ENCODE measurements at regions not wholly inside any gene's neighbourhood (a gene's known extent, or its start where the extent isn't known, plus 50 kb on each side); places are given as distances from the start of the nearest gene placed in this dataset.

DNA sequence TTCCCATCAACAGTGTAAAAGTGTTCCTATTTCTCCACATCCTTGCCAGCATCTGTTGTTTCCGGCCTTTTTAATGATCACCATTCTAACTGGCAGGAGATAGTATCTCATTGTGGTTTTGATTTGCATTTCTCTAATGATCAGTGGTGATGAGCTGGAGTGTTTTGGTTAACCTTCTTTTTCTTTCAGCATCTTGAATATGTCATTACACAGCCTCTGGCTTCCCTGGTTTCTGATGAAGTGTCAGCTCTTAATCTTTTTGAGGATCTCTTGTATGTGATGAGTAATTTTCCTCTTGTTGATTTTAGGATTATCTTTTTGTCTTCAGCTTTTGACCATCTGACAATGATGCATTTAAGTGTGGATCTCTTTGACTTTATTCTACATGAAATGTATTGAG is 133.2 kb upstream of the GRIK3 start (continued):
- TF ChIP-seq RCOR1 (IDR thresholded peaks at IDR 0.05; ENCODE audit: low read length), result no peak
- TF ChIP-seq, protein P1, sequence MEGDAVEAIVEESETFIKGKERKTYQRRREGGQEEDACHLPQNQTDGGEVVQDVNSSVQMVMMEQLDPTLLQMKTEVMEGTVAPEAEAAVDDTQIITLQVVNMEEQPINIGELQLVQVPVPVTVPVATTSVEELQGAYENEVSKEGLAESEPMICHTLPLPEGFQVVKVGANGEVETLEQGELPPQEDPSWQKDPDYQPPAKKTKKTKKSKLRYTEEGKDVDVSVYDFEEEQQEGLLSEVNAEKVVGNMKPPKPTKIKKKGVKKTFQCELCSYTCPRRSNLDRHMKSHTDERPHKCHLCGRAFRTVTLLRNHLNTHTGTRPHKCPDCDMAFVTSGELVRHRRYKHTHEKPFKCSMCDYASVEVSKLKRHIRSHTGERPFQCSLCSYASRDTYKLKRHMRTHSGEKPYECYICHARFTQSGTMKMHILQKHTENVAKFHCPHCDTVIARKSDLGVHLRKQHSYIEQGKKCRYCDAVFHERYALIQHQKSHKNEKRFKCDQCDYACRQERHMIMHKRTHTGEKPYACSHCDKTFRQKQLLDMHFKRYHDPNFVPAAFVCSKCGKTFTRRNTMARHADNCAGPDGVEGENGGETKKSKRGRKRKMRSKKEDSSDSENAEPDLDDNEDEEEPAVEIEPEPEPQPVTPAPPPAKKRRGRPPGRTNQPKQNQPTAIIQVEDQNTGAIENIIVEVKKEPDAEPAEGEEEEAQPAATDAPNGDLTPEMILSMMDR (IDR thresholded peaks at IDR 0.05), result no peak

DNA sequence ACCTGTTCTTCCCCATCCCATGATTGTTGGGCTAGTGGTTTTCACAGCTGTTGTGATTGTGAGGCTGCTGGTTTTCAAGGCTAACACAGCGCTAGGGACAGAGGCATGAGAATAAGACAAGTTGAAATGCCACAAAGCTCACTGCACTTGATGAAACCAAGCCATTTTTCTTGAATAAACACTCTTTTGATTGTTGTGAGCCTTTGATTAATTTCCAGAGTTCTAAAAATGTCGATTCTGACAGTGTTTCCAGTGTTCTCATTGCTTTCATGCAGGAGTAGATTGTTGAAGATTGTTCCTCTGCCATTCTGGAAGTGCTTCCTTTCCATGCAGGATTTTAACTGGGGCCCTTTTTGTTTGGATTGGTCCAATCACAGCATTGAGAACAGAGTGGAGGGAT is 134.9 kb upstream of the GRIK3 start:
- Histone ChIP-seq H3K4me1 (ENCODE audit: control insufficient read depth in 1 of 2, insufficient read depth in 2 of 2, low read depth in 1 of 2, low read length in 1 of 2) (no peaks in the 10 kb centered on the region), H3K27me3 (ENCODE audit: insufficient read depth) (no peaks in the 10 kb centered on the region), H3F3A (replicated peaks; ENCODE audit: insufficient read depth) (no peaks in the 10 kb centered on the region), H4K20me1 (ENCODE audit: insufficient read depth) (no peaks in the 10 kb centered on the region), H2AFZ (ENCODE audit: low read depth) (no peak overlapping the region), H3K9me2 (no peaks in the 10 kb centered on the region), H3K27ac (ENCODE audit: low read depth in 2 of 2, low read length in 1 of 2) (no peak overlapping the region), H3K4me3 (ENCODE audit: low read depth in 2 of 2, low read length in 1 of 2) (no peak overlapping the region), H3K4me2 (no peak overlapping the region), H3K9ac (no peak overlapping the region), H3K79me2 (ENCODE audit: insufficient read depth) (no peaks in the 10 kb centered on the region), H3K36me3 (replicated peaks in 1 of 2; ENCODE audit: control insufficient read depth in 1 of 2, insufficient read depth in 2 of 2, low read length in 1 of 2) (no peaks in the 10 kb centered on the region), H3K9me3 (0 out of 2 replicates have a peak, but pooled peaks cover 5% of the 10 kb centered on the region)
- ChIA-PET CTCF (no interaction called here), POLR2A (no interaction called here)
- DNase-seq, result no peak
- WGBS (ENCODE audit: low lambda C conversion rate), result 24% methylated on average over 2 of the region's 2 CpGs
- TF ChIP-seq, protein P2, sequence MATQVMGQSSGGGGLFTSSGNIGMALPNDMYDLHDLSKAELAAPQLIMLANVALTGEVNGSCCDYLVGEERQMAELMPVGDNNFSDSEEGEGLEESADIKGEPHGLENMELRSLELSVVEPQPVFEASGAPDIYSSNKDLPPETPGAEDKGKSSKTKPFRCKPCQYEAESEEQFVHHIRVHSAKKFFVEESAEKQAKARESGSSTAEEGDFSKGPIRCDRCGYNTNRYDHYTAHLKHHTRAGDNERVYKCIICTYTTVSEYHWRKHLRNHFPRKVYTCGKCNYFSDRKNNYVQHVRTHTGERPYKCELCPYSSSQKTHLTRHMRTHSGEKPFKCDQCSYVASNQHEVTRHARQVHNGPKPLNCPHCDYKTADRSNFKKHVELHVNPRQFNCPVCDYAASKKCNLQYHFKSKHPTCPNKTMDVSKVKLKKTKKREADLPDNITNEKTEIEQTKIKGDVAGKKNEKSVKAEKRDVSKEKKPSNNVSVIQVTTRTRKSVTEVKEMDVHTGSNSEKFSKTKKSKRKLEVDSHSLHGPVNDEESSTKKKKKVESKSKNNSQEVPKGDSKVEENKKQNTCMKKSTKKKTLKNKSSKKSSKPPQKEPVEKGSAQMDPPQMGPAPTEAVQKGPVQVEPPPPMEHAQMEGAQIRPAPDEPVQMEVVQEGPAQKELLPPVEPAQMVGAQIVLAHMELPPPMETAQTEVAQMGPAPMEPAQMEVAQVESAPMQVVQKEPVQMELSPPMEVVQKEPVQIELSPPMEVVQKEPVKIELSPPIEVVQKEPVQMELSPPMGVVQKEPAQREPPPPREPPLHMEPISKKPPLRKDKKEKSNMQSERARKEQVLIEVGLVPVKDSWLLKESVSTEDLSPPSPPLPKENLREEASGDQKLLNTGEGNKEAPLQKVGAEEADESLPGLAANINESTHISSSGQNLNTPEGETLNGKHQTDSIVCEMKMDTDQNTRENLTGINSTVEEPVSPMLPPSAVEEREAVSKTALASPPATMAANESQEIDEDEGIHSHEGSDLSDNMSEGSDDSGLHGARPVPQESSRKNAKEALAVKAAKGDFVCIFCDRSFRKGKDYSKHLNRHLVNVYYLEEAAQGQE (IDR thresholded peaks at IDR 0.05; ENCODE audit: low read depth, low read length), result no peak

DNA sequence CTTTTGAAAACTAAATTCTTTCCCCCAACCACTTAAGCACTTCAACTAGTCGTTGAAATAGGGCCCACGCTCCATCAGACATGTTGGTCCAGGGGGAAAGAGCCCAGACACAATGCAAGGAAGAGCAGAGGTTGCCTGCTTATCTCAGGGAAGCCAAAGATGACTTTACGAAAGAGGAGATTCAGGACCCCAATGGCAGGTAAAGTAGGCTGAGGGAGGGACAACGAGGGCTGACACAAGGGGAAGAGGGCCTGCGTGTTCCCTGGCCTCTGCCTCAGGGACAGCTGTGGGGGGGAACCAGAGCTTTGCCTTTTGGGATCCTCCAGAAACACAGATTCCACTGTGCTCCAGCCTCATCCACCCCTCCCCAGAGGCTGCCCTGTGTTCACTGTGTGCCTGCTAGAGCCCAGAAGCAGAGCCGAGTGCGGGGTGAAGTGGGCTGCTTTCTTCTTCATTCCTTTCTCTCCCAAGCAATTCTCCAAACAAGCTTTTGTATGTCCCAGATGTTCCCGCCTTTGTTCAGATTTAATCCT is 135.5 kb upstream of the GRIK3 start:
- Histone ChIP-seq H3K4me2 (no peak overlapping the region), H3K4me3 (ENCODE audit: low read depth in 2 of 2, low read length in 1 of 2) (no peak overlapping the region), H3F3A (replicated peaks; ENCODE audit: insufficient read depth) (no peaks in the 10 kb centered on the region), H4K20me1 (ENCODE audit: insufficient read depth) (no peaks in the 10 kb centered on the region), H3K4me1 (ENCODE audit: control insufficient read depth in 1 of 2, insufficient read depth in 2 of 2, low read depth in 1 of 2, low read length in 1 of 2) (no peaks in the 10 kb centered on the region), H3K9me2 (no peaks in the 10 kb centered on the region), H3K79me2 (ENCODE audit: insufficient read depth) (no peaks in the 10 kb centered on the region), H3K9ac (no peak overlapping the region), H3K36me3 (replicated peaks in 1 of 2; ENCODE audit: control insufficient read depth in 1 of 2, insufficient read depth in 2 of 2, low read length in 1 of 2) (no peaks in the 10 kb centered on the region), H2AFZ (ENCODE audit: low read depth) (no peak overlapping the region), H3K27ac (ENCODE audit: low read depth in 2 of 2, low read length in 1 of 2) (no peak overlapping the region), H3K9me3 (0 out of 2 replicates have a peak, but pooled peaks cover 5% of the 10 kb centered on the region), H3K27me3 (ENCODE audit: insufficient read depth) (no peaks in the 10 kb centered on the region)
- POLR2A ChIA-PET, result no interaction called here
- TF ChIP-seq, protein P2 (IDR thresholded peaks at IDR 0.05; ENCODE audit: low read depth, low read length), result no peak
- TF ChIP-seq EZH2phosphoT487 (IDR thresholded peaks at IDR 0.05; ENCODE audit: borderline replicate concordance, low read depth) (no peak), TEAD4 (IDR thresholded peaks at IDR 0.05; ENCODE audit: borderline replicate concordance, insufficient read depth) (no peak), RXRA (IDR thresholded peaks at IDR 0.05; ENCODE audit: borderline replicate concordance, low read depth) (no peak), FOXJ3 (CRISPR knock-in tag; IDR thresholded peaks at IDR 0.05) (no peak), ELF1 (IDR thresholded peaks at IDR 0.05) (no peak), FOXM1 (IDR thresholded peaks at IDR 0.05; ENCODE audit: low read depth) (no peak), MXI1 (IDR thresholded peaks at IDR 0.05; ENCODE audit: low read depth, low read length) (no peak), TCF12 (IDR thresholded peaks at IDR 0.05) (no peak), POLR2AphosphoS5 (IDR thresholded peaks at IDR 0.05; ENCODE audit: low read depth, low read length) (no peak)
- TF ChIP-seq, protein P3, sequence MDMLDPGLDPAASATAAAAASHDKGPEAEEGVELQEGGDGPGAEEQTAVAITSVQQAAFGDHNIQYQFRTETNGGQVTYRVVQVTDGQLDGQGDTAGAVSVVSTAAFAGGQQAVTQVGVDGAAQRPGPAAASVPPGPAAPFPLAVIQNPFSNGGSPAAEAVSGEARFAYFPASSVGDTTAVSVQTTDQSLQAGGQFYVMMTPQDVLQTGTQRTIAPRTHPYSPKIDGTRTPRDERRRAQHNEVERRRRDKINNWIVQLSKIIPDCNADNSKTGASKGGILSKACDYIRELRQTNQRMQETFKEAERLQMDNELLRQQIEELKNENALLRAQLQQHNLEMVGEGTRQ (IDR thresholded peaks at IDR 0.05; ENCODE audit: borderline replicate concordance, low read depth, low read length), result no peak
- TF ChIP-seq, protein P4, sequence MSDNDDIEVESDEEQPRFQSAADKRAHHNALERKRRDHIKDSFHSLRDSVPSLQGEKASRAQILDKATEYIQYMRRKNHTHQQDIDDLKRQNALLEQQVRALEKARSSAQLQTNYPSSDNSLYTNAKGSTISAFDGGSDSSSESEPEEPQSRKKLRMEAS (IDR thresholded peaks at IDR 0.05; ENCODE audit: low read depth), result no peak
- no peak for DNase-seq
- CTCF ChIA-PET, result interaction anchor here (0.6 kb wide), 1 partner anchor 644 kb away, joined by 3 read pairs; no protein-coding TSS in a partner anchor
- WGBS (ENCODE audit: low lambda C conversion rate), result 36% methylated on average over 8 of the region's 8 CpGs

Data from SK-N-SH (cell line).